IMR-90 (cell line): ENCODE measurements at regions not wholly inside any gene's neighbourhood (a gene's known extent, or its start where the extent isn't known, plus 50 kb on each side); places are given as distances from the start of the nearest gene placed in this dataset.

Experiments used
- ATAC-seq: fragments of 200-7000 bp; cut with Tn5 transposase; 2 replicates; pipeline ENCODE4 v1.9.1; 2020; ENCODE audit warnings: low read depth, mild to moderate bottlenecking, moderate library complexity
- BruUV-seq: library from RNA; stranded (reverse); fragments of 400-500 nt; replicated peaks from 2 replicates; lab custom pipeline; 2021; lab: Mats Ljungman, UMichigan
- CTCF ChIA-PET: fragments of 300-600 bp; formaldehyde crosslinking; extraction: SDS; loops from one replicate; lab custom pipeline; 2021; ENCODE audit warnings: antibody characterized with exemption; lab: Yijun Ruan, JAX
- POLR2A ChIA-PET: fragments of 300-600 bp; sonication (Branson Sonifier 250); formaldehyde crosslinking; loops from one replicate; lab custom pipeline; 2022; ENCODE audit warnings: antibody characterized with exemption; ENCODE audit not compliant: unreplicated experiment; lab: Charles Lee
- DNase-seq: peaks from one replicate; pipeline ENCODE4 v3.0.0; 2013
- H2AFZ ChIP-seq: replicated peaks from 2 replicates; pipeline ENCODE3; 2013; ENCODE audit warnings: low read length, mild to moderate bottlenecking; ENCODE audit not compliant: poor library complexity
- H2AK5ac ChIP-seq: 2 replicates; pipeline ENCODE4 v1.6.1; 2013; ENCODE audit warnings: low read depth, low read length, inconsistent platforms
- H2AK9ac ChIP-seq: replicated peaks from 2 replicates; pipeline ENCODE3; 2013; ENCODE audit warnings: mild to moderate bottlenecking, low read depth, low read length, moderate library complexity; ENCODE audit not compliant: poor library complexity
- H2BK120ac ChIP-seq: 2 replicates; pipeline ENCODE4 v1.6.1; 2013; ENCODE audit warnings: low read depth, low read length, inconsistent platforms
- H2BK15ac ChIP-seq: 3 replicates; pipeline ENCODE4 v1.6.1; 2013; ENCODE audit warnings: low read depth, low read length, inconsistent platforms
- H2BK20ac ChIP-seq: 2 replicates; pipeline ENCODE4 v1.6.1; 2013; ENCODE audit warnings: low read depth, mild to moderate bottlenecking, inconsistent platforms, low read length, moderate library complexity
- H2BK5ac ChIP-seq: 2 replicates; pipeline ENCODE4 v1.6.1; 2013; ENCODE audit warnings: mild to moderate bottlenecking, low read depth, low read length, inconsistent platforms; ENCODE audit not compliant: poor library complexity, severe bottlenecking
- H3K14ac ChIP-seq: replicated peaks from 2 replicates; pipeline ENCODE4 v1.6.1; 2013; ENCODE audit warnings: low read depth, low read length, inconsistent platforms
- H3K18ac ChIP-seq: 2 replicates; pipeline ENCODE4 v1.6.1; 2013; ENCODE audit warnings: low read depth, low read length, control low read depth
- H3K23ac ChIP-seq: 2 replicates; pipeline ENCODE4 v1.6.1; 2013; ENCODE audit warnings: low read depth, low read length, inconsistent platforms
- H3K27ac ChIP-seq: 2 replicates; pipeline ENCODE4 v1.5.1; 2013; ENCODE audit warnings: mild to moderate bottlenecking, control low read depth, low read length; ENCODE audit not compliant: insufficient read depth
- H3K27me3 ChIP-seq: 2 replicates; pipeline ENCODE4 v1.6.1; 2013; ENCODE audit warnings: low read length; ENCODE audit not compliant: control insufficient read depth, insufficient read depth
- H3K36me3 ChIP-seq: 2 replicates; pipeline ENCODE4 v1.6.1; 2013; ENCODE audit warnings: low read length, mixed read lengths; ENCODE audit not compliant: control insufficient read depth, insufficient read depth
- H3K4ac ChIP-seq: 2 replicates; pipeline ENCODE4 v1.6.1; 2013; ENCODE audit warnings: low read depth, low read length, inconsistent platforms
- H3K4me1 ChIP-seq: 2 replicates; pipeline ENCODE4 v1.6.1; 2013; ENCODE audit warnings: low read length, mixed read lengths; ENCODE audit not compliant: control insufficient read depth, insufficient read depth
- H3K4me2 ChIP-seq: 2 replicates; pipeline ENCODE4 v1.6.1; 2013; ENCODE audit warnings: low read depth, mild to moderate bottlenecking, control low read depth, low read length, moderate library complexity
- H3K4me3 ChIP-seq: 2 replicates; pipeline ENCODE4 v1.5.1; 2013; ENCODE audit warnings: low read depth, mild to moderate bottlenecking, control low read depth, low read length, moderate library complexity; ENCODE audit not compliant: insufficient read depth
- H3K56ac ChIP-seq: 2 replicates; pipeline ENCODE4 v1.6.1; 2013; ENCODE audit warnings: low read length, inconsistent platforms; ENCODE audit not compliant: insufficient read depth; ENCODE audit errors: extremely low read depth
- H3K79me1 ChIP-seq, 2 experiments: 2 replicates each; pipeline ENCODE4 v1.6.1; 2013; ENCODE audit warnings: low read length in 2 of 2, inconsistent platforms in 1 of 2, low read depth in 1 of 2
- H3K9ac ChIP-seq: 2 replicates; pipeline ENCODE4 v1.6.1; 2013; ENCODE audit warnings: low read depth, low read length, control low read depth
- H3K9me1 ChIP-seq: 2 replicates; pipeline ENCODE4 v1.6.1; 2013; ENCODE audit warnings: low read length, inconsistent platforms; ENCODE audit not compliant: insufficient read depth
- H3K9me3 ChIP-seq: 2 replicates; pipeline ENCODE4 v1.6.1; 2013; ENCODE audit warnings: low read length; ENCODE audit not compliant: control insufficient read depth, insufficient read depth
- H4K20me1 ChIP-seq: 2 replicates; pipeline ENCODE4 v1.6.1; 2013; ENCODE audit warnings: low read length, inconsistent platforms; ENCODE audit not compliant: insufficient read depth
- H4K5ac ChIP-seq: 2 replicates; pipeline ENCODE4 v1.6.1; 2013; ENCODE audit warnings: mild to moderate bottlenecking, low read depth, low read length, control low read depth
- H4K8ac ChIP-seq, 2 experiments: 2 replicates each; pipeline ENCODE4 v1.6.1; 2013; ENCODE audit warnings: low read depth in 2 of 2, low read length in 2 of 2, control low read depth in 1 of 2, inconsistent platforms in 1 of 2
- H4K91ac ChIP-seq: 2 replicates; pipeline ENCODE4 v1.6.1; 2013; ENCODE audit warnings: low read depth, low read length, inconsistent platforms; ENCODE audit not compliant: insufficient read depth
- BHLHE40 ChIP-seq: fragments of 150-350 bp; IDR thresholded peaks from 2 replicates; pipeline ENCODE4 v1.6.1; 2016; ENCODE audit warnings: mild to moderate bottlenecking, low read depth, low read length
- CHD1 ChIP-seq: IDR thresholded peaks from 2 replicates; pipeline ENCODE4 v1.6.1; 2012; ENCODE audit warnings: low read depth, low read length, improper control_type of control experiment
- FOS ChIP-seq: fragments of 150-350 bp; IDR thresholded peaks from 2 replicates; pipeline ENCODE4 v1.6.1; 2016; ENCODE audit warnings: low read depth, low read length
- MAFK ChIP-seq: IDR thresholded peaks from 2 replicates; pipeline ENCODE4 v1.6.1; 2012; ENCODE audit warnings: low read depth, low read length, improper control_type of control experiment
- NFE2L2 ChIP-seq: fragments of 150-350 bp; IDR thresholded peaks from 2 replicates; pipeline ENCODE4 v1.6.1; 2016; ENCODE audit warnings: low read depth, mild to moderate bottlenecking, low read length
- RCOR1 ChIP-seq: IDR thresholded peaks from 2 replicates; pipeline ENCODE4 v1.6.1; 2012; ENCODE audit warnings: mild to moderate bottlenecking, low read length, improper control_type of control experiment; ENCODE audit not compliant: insufficient replicate concordance
- RFX5 ChIP-seq: IDR thresholded peaks from 2 replicates; pipeline ENCODE4 v1.8.0; 2012; ENCODE audit warnings: low read depth, mild to moderate bottlenecking, low read length, moderate library complexity
- dilution Hi-C: fragments of 300-500 bp; cut with HindIII; formaldehyde crosslinking; loops from one replicate; pipeline ENCODE4 v1.14.3; 2018; ENCODE audit warnings: low sequenced_read_pairs; ENCODE audit not compliant: unreplicated experiment
- in situ Hi-C: fragments of 300-500 bp; cut with MboI; formaldehyde crosslinking; loops from 3 replicates; pipeline ENCODE4 v1.14.3; 2019; ENCODE audit warnings: low sequenced_read_pairs, inconsistent platforms, mixed read lengths
- intact Hi-C: fragments of 100-400 bp; cut with micrococcal nuclease; formaldehyde crosslinking; loops from 2 replicates; pipeline ENCODE4 v1.10.0; 2022
- TF ChIP-seq, protein P1 (sequence below): fragments of 150-350 bp; IDR thresholded peaks from 2 replicates; pipeline ENCODE4 v1.6.1; 2017; ENCODE audit warnings: mild to moderate bottlenecking, antibody characterized with exemption, low read length, low read depth
- TF ChIP-seq, protein P2 (sequence below): fragments of 150-350 bp; IDR thresholded peaks from 2 replicates; pipeline ENCODE4 v1.6.1; 2016; ENCODE audit warnings: low read depth, mild to moderate bottlenecking, low read length, moderate library complexity, borderline replicate concordance

GRCh38 chrX:139025816-139026215, 314.3 kb upstream of the FGF13 start:
- Histone ChIP-seq H4K8ac (no peak overlapping the region), H3K36me3 (no peaks in the 10 kb centered on the region), H3K56ac (no peak overlapping the region), H4K5ac (no peak overlapping the region), H3K4me3 (no peak overlapping the region), H4K20me1 (no peaks in the 10 kb centered on the region), H2AK9ac (no peak overlapping the region), H3K14ac (no peak overlapping the region), H3K4me1 (no peaks in the 10 kb centered on the region), H3K9me3 (no peaks in the 10 kb centered on the region), H3K23ac (no peak overlapping the region), H3K9ac (no peak overlapping the region), H2BK15ac (no peak overlapping the region), H3K27me3 (no peaks in the 10 kb centered on the region), H3K18ac (no peak overlapping the region), H2BK5ac (no peak overlapping the region), H2BK20ac (no peak overlapping the region), H2BK120ac (no peak overlapping the region), H3K4me2 (no peak overlapping the region), H4K91ac (no peak overlapping the region), H3K4ac (no peak overlapping the region), H3K9me1 (no peaks in the 10 kb centered on the region), H2AFZ (no peak overlapping the region), H3K79me1 (no peaks in the 10 kb centered on the region), H2AK5ac (no peak overlapping the region), H3K27ac (no peak overlapping the region)
- ATAC-seq (no peak), DNase-seq (no peak)
- dilution Hi-C loops, result no loop called here
- ChIA-PET POLR2A (no interaction called here), CTCF (no interaction called here)
- TF ChIP-seq NFE2L2, result no peak
- TF ChIP-seq BHLHE40, result no peak
- TF ChIP-seq, protein P1, sequence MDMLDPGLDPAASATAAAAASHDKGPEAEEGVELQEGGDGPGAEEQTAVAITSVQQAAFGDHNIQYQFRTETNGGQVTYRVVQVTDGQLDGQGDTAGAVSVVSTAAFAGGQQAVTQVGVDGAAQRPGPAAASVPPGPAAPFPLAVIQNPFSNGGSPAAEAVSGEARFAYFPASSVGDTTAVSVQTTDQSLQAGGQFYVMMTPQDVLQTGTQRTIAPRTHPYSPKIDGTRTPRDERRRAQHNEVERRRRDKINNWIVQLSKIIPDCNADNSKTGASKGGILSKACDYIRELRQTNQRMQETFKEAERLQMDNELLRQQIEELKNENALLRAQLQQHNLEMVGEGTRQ, result no peak
- no peak for TF ChIP-seq RFX5
- TF ChIP-seq, protein P2, sequence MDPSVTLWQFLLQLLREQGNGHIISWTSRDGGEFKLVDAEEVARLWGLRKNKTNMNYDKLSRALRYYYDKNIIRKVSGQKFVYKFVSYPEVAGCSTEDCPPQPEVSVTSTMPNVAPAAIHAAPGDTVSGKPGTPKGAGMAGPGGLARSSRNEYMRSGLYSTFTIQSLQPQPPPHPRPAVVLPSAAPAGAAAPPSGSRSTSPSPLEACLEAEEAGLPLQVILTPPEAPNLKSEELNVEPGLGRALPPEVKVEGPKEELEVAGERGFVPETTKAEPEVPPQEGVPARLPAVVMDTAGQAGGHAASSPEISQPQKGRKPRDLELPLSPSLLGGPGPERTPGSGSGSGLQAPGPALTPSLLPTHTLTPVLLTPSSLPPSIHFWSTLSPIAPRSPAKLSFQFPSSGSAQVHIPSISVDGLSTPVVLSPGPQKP, result no peak
- TF ChIP-seq CHD1, result no peak
- no peak for TF ChIP-seq MAFK
- TF ChIP-seq RCOR1, result no peak
- no peak for TF ChIP-seq FOS
- BruUV-seq, result no TSS peak
- intact Hi-C loops, result no loop called here
- in situ Hi-C loops, result no loop called here
